OCI-LY7 (cell line): ENCODE measurements at regions not wholly inside any gene's neighbourhood (a gene's known extent, or its start where the extent isn't known, plus 50 kb on each side); places are given as distances from the start of the nearest gene placed in this dataset.

ENCODE experiments used
- CTCF ChIP-seq: fragments of 200-600 bp; sonication (generic); conservative IDR thresholded peaks from 2 replicates; pipeline ENCODE4 v1.5.1; 2014; ENCODE audit warnings: mild to moderate bottlenecking, antibody characterized with exemption, low read length, moderate library complexity, mixed read lengths
- EZH2phosphoT487 ChIP-seq: fragments of 200-600 bp; sonication (generic); IDR thresholded peaks from 2 replicates; pipeline ENCODE4 v1.6.1; 2018; ENCODE audit warnings: low read depth, borderline replicate concordance, mild to moderate bottlenecking, mixed run types, antibody characterized with exemption, low read length, moderate library complexity, mixed read lengths

DNA sequence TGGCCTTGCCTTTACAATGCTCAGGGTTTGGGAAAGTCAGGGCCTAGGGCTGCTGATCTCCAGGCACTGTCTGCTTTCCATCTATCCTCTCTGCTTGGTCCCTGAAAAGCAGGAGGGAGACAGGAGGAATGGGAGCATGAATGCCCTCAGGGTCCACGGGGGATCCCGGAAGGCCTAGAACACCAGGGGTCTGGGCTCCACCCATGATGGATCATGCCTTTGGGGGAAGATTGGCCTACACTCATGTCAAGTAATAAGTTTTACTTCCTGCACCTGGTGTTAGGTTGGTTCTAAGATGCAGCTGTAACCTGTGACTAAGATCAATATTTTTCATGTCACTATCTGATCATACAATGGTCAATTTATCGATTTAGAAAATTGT lies 118.3 kb upstream of the GJB6 start:
- TF ChIP-seq CTCF (no peak), EZH2phosphoT487 (no peak)
